ENCODE measurements at regions not wholly inside any gene's neighbourhood (a gene's known extent, or its start where the extent isn't known, plus 50 kb on each side); places are given as distances from the start of the nearest gene placed in this dataset.

GRCh38 chr11:28924004-28924403 lies 815.8 kb downstream of the METTL15 start:
- TF ChIP-seq, protein P1, sequence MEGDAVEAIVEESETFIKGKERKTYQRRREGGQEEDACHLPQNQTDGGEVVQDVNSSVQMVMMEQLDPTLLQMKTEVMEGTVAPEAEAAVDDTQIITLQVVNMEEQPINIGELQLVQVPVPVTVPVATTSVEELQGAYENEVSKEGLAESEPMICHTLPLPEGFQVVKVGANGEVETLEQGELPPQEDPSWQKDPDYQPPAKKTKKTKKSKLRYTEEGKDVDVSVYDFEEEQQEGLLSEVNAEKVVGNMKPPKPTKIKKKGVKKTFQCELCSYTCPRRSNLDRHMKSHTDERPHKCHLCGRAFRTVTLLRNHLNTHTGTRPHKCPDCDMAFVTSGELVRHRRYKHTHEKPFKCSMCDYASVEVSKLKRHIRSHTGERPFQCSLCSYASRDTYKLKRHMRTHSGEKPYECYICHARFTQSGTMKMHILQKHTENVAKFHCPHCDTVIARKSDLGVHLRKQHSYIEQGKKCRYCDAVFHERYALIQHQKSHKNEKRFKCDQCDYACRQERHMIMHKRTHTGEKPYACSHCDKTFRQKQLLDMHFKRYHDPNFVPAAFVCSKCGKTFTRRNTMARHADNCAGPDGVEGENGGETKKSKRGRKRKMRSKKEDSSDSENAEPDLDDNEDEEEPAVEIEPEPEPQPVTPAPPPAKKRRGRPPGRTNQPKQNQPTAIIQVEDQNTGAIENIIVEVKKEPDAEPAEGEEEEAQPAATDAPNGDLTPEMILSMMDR (IDR thresholded peaks at IDR 0.05; ENCODE audit: insufficient read depth, low read length, poor library complexity, severe bottlenecking) = no peak
- TF ChIP-seq EZH2phosphoT487 (conservative IDR thresholded peaks at IDR 0.05; ENCODE audit: low read length) = no peak

Data from SU-DHL-6 (cell line).